Kidney (tissue), 13 donors: ENCODE measurements at regions not wholly inside any gene's neighbourhood (a gene's known extent, or its start where the extent isn't known, plus 50 kb on each side); places are given as distances from the start of the nearest gene placed in this dataset.
A peak's percentile ranks its signal among the peaks of the same experiment; 100 is the strongest.
"Not testable (repeated sequence)": the region's sequence is repeated elsewhere in the genome, so short reads cannot be mapped to it uniquely, and the experiment has no call there.

Source experiments
- DNase-seq, 5 donors: peaks; one replicate each; pipeline ENCODE4 v3.0.0-alpha.2; 2013 to 2020
- FAIRE-seq: peaks from 2 replicates; lab custom pipeline; 2012; peaks lifted over from hg19 to GRCh38; lab: Jason Lieb, UNC
- H3K27ac ChIP-seq, 2 donors: one replicate each; pipeline ENCODE4 v1.7.0; 2013; ENCODE audit warnings: low read depth in 2 of 2, low read length in 2 of 2, inconsistent platforms in 1 of 2
- H3K27me3 ChIP-seq: one replicate; pipeline ENCODE4 v1.7.1; 2013; ENCODE audit warnings: low read length, inconsistent platforms; ENCODE audit not compliant: control insufficient read depth, insufficient read depth
- H3K36me3 ChIP-seq, 3 donors: one replicate each; pipeline versions ENCODE4 v1.7.0 to v1.7.1; 2013; ENCODE audit warnings: low read length in 3 of 3, control low read depth in 1 of 3, inconsistent platforms in 1 of 3; ENCODE audit not compliant: insufficient read depth in 3 of 3, control insufficient read depth in 2 of 3
- H3K4me1 ChIP-seq, 3 donors: one replicate each; pipeline versions ENCODE4 v1.7.0 to v1.7.1; 2013; ENCODE audit warnings: low read length in 3 of 3, inconsistent platforms in 1 of 3, low read depth in 1 of 3; ENCODE audit not compliant: control insufficient read depth in 2 of 3, insufficient read depth in 2 of 3
- H3K4me3 ChIP-seq, 3 donors: one replicate each; pipeline versions ENCODE4 v1.7.0 to v1.8.1; 2013; ENCODE audit warnings: low read length in 3 of 3, control low read depth in 1 of 3, inconsistent platforms in 1 of 3
- H3K9ac ChIP-seq, 3 donors: one replicate each; pipeline versions ENCODE4 v1.7.0 to v1.7.1; 2013; ENCODE audit warnings: low read length in 3 of 3, control low read depth in 1 of 3, inconsistent platforms in 1 of 3
- H3K9me3 ChIP-seq, 3 donors: one replicate each; pipeline versions ENCODE4 v1.7.0 to v1.7.1; 2013; ENCODE audit warnings: low read length in 3 of 3, control low read depth in 1 of 3, inconsistent platforms in 1 of 3; ENCODE audit not compliant: control insufficient read depth in 2 of 3, insufficient read depth in 1 of 3
- CTCF ChIP-seq: IDR thresholded peaks from 3 replicates; pipeline ENCODE4 v1.5.1; 2012; ENCODE audit warnings: mild to moderate bottlenecking, moderate library complexity, borderline replicate concordance; ENCODE audit not compliant: insufficient read depth; ENCODE audit errors: extremely low read depth
- intact Hi-C: fragments of 100-400 bp; cut with DNase I; formaldehyde crosslinking; loops from one replicate; pipeline ENCODE4 v1.11.1; 2022
- donor health status: control.
- donor health status: control.
- donor health status: control.
- donor health status: control.
- donor health status: control.
- donor health status: DM: yes; HTN: yes; CAD: no.
- donor health status: Normal renal cell carcinoma (clear cell type).

- no peak for FAIRE-seq
- intact Hi-C loops = no loop called here
- TF ChIP-seq CTCF = no peak
- Histone ChIP-seq H3K4me1 (no peaks in the 10 kb centered on the region), H3K27ac (no peak overlapping the region), H3K27me3 (no peaks in the 10 kb centered on the region), H3K4me3 (no peak overlapping the region), H3K9me3 (no peaks in the 10 kb centered on the region), H3K36me3 (no peaks in the 10 kb centered on the region), H3K9ac (no peak overlapping the region)
- DNase-seq = no peak
Measured at GRCh38 chr11:38924644-38925043, 2326.6 kb upstream of the RAG2 start.

- FAIRE-seq (no peak), DNase-seq (peak in 2 of 5 donors; percentile 22 to 57)
- intact Hi-C loops = no loop called here
- no peak for TF ChIP-seq CTCF
- H3K9ac ChIP-seq = no peak overlapping the region
- H3K36me3 ChIP-seq = no peaks in the 10 kb centered on the region
- H3K4me1 ChIP-seq = no peaks in the 10 kb centered on the region
- H3K27me3 ChIP-seq = no peaks in the 10 kb centered on the region
- H3K9me3 ChIP-seq = no peaks in the 10 kb centered on the region
- no peak overlapping the region for H3K27ac ChIP-seq
- H3K4me3 ChIP-seq = no peak overlapping the region
Measured at GRCh38 chr11:38900211-38900610, 2302.2 kb upstream of the RAG2 start.

GRCh38 chr11:38894201-38894600 lies 2296.2 kb upstream of the RAG2 start:
- H3K4me3 ChIP-seq, H3K9me3 ChIP-seq, H3K4me1 ChIP-seq, H3K36me3 ChIP-seq, FAIRE-seq, intact Hi-C loops, DNase-seq, H3K9ac ChIP-seq, H3K27ac ChIP-seq, H3K27me3 ChIP-seq: not testable (repeated sequence)

- Histone ChIP-seq H3K9me3 (no peaks in the 10 kb centered on the region), H3K36me3 (no peaks in the 10 kb centered on the region), H3K4me1 (no peaks in the 10 kb centered on the region), H3K27me3 (no peaks in the 10 kb centered on the region), H3K9ac (no peak overlapping the region), H3K4me3 (no peak overlapping the region), H3K27ac (no peak overlapping the region)
- intact Hi-C loops = no loop called here
- TF ChIP-seq CTCF = no peak
- FAIRE-seq (no peak), DNase-seq (no peak)
Measured at GRCh38 chr11:38884145-38884865, 2286.3 kb upstream of the RAG2 start.
